Stimulated activated CD4-positive, alpha-beta T cell treated with anti-CD3 and anti-CD28 coated beads, Interleukin-4, amount 100 ng/mL, for 1 hour (primary cell): ENCODE measurements at regions not wholly inside any gene's neighbourhood (a gene's known extent, or its start where the extent isn't known, plus 50 kb on each side); places are given as distances from the start of the nearest gene placed in this dataset.

Experiments
- DNase-seq: peaks from one replicate; pipeline ENCODE4 v3.0.0-alpha.2; 2020

DNA sequence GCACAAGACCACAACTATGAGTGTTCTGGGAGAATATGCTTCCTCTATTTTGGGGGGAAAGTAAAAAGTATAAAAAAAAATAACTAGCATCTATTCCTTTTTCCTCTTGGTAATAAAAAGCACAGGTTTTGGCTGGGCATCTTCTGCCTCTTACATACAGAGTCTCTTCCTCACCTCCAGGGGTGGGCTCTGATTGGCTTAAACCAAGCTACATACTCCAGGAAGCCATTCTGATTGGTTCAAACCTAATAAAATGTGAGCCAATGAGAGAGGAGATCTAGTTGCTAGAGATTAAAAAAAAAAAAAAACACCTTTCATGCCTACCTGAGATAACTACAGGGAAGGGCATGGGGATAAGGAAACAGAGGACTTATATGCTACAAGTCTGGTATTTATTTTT lies 365.9 kb upstream of the ERCC4 start:
- DNase-seq = no peak

DNA sequence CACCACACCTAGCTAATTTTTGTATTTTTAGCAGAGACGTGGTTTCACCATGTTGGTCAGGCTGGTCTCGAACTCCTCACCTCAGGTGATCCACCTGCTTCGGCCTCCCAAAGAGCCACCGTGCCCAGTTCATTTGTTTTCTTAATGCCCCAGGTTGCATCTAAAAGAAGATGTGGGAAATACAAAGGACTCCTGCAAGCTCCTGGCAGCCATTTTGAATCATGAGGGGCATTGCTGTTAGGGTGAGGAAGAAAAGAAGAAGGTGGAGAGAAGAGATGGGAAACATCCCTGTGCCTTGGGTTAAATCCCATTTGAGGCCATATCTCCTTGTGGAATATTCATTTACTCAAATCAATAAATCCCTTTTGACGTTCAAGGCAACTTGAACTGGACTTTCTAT lies 365.3 kb upstream of the ERCC4 start:
- DNase-seq = no peak

DNA sequence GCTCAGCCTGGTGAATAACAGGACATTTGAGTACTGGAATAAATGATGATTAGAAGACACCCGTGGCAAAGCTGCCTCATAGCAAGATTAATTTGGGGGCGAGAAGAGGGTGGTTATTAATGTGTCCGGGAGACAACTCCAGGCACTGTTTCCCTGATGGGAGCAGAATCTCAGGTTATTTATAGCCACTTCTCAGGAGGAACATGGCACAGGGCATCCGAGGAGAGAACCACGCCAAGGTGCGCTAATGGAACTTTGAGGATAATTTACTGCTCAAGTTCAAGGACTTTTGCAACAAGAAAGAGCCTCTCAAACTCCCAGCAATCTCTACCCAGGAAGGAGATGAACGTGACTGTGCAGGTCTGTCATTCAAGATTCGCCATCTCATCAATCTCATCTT lies 362.5 kb upstream of the ERCC4 start:
- no peak for DNase-seq

DNA sequence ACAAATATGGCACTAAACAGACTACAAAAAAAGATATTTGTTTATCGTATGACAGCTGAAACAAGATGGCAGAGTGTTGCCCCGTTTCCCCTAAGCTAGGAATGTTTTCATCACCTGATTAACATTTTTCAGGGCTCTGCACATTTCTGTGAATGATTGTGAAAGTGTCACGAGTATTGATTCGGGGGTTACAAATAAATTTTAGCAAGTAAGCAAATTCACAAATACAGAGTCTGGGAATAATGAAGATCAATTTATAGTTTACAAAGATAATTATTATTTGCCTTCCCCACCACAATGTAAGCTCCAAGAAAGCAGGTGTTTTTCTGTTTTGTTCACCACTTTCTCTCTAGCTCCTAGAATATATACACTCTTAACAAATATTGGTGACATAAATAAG lies 361.2 kb upstream of the ERCC4 start:
- no peak for DNase-seq

DNA sequence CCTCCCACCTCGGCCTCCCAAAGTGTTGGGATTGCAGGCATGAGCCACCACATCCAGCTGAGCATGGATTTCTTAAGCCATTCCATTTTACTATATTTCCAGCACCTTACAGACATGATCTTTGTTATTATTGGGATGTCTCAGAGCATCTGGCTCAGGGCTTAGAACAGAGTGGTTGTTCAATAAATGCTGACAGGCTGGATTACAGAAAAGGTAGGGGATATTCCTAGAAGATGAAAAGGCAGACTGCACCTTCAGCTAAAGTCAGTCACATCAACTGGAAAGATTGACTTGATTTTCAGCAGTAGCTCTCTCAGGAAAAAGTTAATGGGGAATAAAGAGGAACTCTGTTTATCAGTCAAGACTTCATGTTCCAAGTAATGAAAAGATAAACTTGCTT lies 360.3 kb upstream of the ERCC4 start:
- DNase-seq = no peak

DNA sequence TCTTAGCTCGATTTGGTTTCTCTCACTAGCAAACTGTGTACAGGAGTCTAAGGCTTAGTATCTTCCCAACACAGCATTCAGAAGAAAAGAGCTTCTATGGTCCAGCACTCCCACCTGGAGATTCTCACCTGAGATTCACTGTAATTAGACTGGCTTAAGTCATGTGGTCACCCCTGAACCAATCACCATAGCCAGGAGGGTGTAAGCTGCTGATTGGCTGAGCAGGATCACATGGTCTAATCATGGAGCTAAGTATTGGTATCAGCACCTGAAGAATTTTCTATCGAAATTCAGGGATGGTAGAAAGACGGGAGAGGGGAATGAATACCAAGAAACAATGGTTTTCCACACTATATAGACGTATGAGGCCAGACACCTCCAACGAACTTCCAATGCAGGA lies 359.8 kb upstream of the ERCC4 start:
- no peak for DNase-seq

DNA sequence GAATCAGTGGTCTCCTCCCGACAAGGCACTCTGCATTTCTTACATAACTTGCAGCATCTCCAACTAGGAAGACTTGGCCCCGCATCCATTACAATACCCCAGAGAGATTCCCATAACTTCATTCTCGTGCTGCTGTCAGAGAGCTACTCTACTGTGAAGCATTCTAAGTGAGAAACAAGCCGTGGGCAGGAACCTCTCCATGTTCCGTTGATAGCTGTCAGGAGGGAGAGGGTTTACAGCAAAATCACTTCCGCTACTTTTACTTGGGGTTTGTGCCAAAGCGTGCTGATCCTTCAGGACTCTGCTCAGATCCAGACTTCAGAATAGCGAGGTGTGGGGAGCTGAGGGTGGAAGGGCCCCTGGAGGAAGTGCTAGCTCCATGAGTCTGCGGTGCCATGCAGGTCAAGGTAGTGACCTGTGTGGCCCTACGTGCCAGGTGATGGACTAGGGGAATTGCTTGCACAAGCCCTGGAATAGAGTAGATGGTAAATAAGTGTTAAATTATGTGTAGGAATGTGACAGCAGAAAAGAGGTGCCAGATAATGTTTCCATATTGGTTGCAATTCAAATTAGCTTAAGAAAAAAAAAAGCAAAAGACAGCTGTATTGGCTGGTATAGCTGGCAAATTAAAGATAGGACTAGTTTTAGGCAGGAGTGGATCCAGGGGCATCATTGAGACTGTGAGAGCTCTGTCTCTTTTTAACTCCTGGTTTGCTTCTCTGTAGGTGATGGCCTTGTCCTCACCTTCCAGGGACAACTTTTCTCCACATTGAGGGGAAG lies 358.5 kb upstream of the ERCC4 start:
- no peak for DNase-seq

DNA sequence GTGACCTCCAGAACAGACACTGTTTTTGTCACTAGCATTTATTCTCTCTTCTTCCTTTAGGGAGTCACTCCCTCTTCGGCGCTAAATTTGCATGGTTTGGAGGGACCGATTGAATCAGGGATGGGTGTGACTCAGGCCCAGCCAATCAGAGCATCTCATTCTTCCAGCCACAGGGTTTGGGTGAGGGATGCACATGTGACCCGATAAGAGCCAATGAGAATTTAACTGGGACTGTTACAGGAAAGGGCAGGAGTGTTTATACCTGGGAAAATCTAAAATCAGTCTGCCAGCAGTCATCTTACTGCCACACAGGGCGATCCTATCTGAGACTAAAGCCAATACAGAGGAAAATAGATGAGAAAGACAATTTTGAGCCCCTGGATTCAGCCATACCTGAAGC lies 351.2 kb upstream of the ERCC4 start:
- DNase-seq = no peak

DNA sequence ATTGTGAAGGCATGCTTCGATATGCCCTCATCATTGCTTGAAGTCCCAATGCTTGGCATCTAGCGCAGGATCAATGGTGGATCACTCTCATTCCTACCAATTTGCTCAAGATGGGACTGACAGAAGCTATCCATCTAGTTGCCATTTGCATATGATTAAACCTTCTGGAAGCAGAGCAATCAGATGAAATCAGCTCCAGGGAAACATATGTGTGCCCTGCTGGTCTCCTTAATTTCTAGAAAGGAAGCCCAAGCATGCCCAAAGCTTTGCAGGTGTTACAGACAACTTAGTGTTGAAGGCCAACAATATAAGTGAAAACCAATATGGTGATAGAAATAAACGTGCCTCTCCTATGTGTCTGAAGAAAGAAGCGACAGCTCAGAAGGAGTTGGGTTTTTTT lies 350.0 kb upstream of the ERCC4 start:
- no peak for DNase-seq

DNA sequence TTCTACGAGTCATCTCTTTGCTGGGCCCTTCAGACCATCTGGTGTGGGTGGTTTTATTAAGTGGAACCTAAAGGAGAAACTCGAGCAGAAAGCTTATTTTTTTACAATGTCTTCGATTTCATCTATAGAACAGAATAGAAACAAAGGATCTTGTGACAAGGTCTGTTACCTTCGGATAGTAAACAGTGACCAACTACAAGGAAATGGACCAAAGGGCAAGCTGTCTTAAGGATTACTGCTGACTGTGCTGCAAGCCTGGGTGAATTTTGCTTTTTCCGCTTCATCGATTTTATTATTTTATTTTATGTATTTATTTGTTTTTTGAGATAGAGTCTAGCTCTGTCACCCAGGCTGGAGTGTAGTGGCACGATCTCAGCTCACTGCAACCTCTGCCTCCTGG lies 348.9 kb upstream of the ERCC4 start:
- no peak for DNase-seq

DNA sequence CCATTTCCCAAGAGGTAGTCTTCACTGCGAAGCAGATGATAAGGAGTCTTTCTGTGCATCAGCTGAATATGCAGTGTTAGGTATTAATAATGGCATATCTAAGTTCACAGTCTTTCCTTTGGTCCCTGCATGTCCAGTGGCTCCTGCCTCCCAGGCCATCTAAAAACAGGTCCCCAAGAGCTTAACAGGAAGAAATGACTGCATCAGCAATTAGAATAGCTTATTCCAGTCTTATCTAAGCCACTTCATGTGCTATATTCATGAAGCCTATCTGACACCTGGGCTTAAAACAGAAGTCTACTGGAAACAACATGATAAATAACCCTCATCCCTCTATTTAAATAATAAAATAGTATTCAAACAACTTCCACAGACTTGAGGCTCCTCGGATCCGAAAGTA lies 346.1 kb upstream of the ERCC4 start:
- DNase-seq = no peak

DNA sequence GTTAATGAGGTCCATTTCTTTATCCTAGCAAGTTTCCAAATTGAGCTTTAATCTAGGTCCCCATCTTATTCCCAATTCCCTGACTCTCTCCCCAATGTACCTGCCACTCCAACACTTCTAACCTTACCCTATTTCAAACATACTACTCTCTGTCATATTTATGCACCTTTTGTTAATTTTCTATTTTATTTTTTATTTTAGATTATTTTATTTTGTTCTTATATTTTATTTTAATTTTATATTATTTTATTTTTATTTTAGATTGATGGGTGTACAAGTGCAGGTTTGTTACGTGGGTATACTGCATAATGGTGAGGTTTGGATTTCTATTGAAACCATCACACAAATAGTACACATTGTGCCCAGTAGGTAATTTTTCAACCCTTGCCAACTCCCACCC lies 333.9 kb upstream of the ERCC4 start:
- DNase-seq = no peak

DNA sequence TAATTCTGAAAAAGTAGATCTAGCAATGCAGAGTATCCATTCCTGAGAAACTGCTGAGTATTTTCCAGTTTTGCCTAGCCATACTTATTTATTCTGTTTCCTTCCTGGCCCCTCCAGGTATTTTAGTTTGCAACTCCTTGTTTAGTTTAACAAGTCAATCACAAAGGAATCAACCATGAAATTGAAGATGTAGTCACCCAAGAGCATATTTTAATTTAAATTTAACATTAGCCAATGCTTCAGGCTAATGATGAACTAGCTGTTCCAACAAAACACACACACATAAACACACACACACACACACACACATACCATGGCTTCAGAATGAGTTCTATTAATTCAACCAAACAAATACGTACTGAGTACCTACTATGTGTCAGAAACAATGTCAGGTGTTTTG lies 332.8 kb upstream of the ERCC4 start:
- DNase-seq = no peak

DNA sequence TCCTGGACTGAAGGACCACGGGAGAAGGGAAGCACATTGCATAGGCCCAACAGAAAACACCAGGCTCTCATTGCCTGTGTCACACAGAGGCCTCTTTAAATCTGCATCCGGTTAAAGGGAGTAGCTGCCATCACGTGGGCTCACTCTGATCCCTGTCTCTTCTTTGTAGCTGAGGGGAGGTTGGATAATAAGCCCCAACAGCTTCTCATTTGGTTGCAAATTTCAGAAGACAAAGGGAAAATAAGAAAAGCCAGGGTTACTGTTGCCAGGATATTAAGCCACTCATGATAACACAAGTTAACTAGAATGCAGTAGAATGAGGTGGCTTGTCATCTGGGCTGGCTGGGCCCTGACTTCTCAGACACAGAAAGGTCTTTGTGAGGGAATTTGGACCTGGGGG lies 325.1 kb upstream of the ERCC4 start:
- no peak for DNase-seq

DNA sequence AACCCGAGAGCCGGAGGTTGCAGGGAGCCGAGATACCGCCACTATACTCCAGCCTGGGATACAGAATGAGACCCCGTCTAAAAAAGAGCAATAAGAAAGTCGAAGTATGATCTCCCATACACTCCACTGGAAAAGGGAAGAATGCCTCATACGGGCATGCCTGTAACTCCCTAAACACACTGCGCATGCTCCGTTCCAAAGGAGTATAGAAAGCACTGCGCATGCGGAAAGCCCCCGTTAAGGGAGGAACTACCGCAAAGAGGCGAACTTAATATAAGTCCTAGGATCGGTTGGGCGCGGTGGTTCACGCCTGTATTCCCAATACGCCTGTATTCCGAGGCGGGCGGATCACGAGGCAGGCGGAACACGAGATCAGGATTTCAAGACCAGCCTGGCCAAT lies 313.1 kb upstream of the ERCC4 start:
- no peak for DNase-seq

DNA sequence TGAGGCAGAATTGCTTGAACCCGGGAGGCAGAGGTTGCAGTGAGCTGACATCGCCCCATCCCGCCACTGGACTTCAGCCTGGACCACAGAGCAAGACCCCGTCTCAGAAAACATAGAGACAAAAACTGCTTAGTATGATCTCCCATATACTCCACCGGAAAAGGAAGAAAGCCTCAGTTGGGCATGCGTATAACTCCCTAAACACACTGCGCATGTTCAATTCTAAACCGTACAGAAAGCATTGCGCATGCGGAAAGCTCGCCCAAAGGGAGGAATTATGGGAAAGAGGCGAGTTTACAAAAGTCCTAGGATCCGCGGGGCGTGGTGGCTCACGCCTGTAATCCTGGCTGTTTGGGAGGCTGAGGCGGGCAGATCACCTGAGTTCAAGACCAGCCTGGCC lies 312.7 kb upstream of the ERCC4 start:
- DNase-seq = no peak

DNA sequence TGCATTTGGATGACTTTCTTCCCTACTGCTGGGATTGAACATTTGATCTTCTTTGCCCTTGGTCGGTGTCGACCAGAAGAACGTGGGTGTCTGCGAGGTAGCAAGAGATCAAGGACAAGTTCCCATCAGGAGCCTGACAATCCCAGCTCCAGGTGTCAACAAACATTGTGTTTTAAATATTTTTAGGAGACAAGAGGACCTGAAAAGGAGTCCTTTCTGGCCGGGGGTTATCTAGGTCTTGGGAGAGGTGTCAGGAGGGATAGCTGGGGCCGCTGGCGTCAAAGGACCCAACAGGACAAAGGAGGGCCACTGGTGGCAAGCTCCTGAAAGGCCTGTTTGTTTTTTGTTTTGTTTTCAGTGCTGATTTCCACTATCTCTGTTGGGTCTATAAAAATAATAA lies 308.4 kb upstream of the ERCC4 start:
- no peak for DNase-seq

DNA sequence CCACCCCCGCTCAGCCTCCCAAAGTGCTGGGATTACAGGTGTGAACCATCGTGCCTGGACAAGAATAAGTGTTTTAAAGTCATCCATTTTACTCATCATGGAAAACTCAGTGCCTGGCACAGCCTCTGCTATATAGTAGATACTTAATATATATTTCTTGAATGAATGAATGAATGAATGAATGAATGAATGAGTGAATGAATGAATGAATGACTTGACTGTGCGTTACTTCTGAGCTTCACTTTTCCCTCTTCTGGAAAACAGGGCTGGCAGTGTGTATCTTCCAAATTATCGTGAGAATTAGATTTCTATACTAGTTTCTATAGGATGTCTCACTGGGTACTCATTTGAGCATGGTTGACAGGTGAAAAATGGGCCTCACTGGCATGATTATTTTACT lies 307.3 kb upstream of the ERCC4 start:
- no peak for DNase-seq

DNA sequence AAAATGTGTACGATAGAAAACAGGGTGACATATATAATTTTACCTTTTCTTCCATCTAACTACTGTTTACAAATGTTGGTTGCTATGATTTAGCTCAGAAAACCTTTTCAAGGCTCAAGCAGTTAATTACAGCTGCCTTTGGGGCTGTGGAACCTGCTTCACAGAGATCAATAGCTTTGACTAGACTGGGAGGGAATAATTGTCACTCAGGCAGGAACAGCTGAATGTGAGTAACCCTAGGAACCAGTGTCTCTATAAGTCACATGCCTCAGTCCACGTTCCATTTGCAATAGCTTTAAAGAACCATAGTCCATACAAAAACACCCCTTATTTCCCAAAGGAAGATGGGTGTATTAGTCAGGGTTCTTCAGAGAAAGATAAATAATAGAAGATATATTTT lies 306.8 kb upstream of the ERCC4 start:
- DNase-seq = no peak

DNA sequence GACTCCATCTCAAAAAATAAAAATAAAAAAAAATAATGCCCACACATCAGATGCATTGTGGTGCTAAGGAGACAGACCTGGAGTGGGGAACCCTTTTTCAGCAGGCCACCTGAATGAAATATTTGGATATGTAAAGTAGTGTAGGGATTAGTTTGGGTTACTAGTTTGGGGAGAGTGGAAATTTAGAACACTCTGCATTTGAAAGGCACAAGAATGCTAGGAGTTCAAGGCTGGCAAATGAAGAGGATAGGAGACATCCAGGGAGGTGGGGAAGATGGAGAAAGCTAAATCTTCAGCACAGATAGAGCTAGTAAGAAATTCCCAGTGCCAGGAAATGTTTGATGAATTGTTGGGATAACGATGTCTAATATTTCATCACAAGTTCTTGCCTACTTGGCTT lies 298.3 kb upstream of the ERCC4 start:
- DNase-seq = no peak

DNA sequence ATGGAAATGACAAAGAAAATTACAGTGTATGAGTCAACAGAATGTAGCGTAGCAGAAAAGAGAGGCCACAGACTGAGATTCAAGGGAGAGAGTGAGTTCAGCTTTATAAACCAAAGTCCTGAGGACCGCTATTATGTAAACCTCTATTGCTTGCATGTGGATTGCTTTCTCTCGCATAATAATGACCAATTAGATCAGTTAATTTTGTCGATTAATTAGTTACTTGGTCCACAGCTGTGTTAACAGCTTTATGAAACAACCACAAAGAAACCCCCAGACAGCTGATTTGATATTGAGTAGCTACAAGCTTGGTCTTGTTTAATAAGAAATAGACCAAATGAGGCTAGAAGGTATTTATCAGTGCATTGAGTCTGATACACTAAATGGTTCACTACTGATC lies 291.8 kb upstream of the ERCC4 start:
- no peak for DNase-seq

DNA sequence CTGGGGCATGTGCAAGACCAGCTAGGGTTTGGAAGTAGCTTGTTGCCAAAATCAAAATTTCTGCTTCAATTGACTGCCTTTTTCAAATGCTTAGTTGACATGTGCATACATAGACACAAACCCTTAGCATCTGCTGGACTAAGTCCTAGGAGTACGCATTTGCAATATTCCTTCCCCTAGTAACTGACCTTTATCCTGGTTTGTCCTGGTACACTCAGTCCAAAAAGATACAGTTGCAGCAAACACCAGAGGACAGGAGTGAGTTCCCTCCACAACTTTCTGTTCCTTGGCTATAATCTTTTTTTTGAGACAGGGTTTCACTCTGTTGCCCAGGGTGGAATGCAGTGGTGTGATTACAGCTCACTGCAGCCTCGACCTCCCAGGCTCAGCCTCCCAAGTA lies 290.2 kb upstream of the ERCC4 start:
- DNase-seq = no peak

DNA sequence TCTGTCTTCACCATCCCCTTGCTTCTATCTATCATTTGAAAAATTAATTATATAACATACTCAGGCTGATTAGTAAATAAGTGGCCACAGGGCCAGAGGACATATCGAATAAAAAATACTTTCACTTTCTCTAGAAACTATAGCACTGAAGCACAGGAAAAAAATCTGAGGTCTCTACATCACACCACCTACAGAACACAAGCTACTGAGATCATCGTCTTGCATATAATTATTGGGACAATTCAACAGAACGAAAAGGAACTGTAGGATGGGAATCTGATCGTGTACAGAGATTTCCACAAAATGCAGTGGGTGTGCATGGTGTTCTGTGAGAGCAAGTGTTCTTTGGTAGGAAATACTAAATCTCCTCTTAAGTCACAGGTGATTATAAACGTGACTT lies 289.6 kb upstream of the ERCC4 start:
- DNase-seq = no peak

DNA sequence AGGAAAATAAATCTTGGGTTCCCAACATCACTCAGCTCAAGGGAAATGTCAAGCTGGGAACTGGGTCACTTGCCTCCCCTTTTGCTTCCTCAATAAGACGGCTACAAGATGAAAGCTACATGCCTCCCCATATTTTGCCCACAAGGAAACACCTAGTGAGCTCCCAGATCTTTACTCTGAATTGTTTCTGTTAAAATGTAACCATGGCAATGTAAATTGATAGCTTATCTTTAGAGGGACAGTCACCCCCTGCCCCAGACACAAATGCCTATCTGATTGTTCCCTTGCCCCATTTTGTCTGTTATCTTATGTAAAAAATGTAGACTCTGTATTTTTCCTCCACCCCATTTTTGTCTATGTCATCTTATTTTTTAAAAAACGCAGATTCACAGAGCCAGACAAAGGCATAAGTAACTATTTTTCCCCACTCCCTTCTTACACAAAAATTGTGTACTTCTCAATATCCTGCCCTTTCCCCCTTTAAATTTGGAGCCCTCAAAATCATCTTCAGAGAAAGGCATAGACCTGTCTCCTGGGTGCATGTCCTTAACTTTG lies 288.7 kb upstream of the ERCC4 start:
- no peak for DNase-seq

DNA sequence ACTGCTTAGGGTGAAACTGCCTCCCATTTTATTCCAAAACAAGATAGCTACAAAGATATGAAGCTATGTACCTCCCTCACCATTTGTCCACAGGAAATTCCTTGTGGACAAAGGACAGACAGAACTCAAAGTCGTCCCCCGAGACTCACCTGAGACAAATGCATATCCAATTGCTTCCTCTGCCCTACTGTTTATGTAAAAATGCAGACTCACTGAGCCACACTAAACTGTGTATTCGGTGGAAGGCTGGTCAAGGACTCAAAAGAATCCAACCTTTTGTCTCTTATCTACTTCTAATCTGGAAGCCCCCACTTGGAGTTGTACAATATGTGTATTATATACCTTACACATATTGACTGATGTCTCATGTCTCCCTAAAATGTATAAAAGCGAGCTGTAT lies 288.0 kb upstream of the ERCC4 start:
- DNase-seq = no peak
